NCI-H1105 (cell line): ENCODE measurements at regions not wholly inside any gene's neighbourhood (a gene's known extent, or its start where the extent isn't known, plus 50 kb on each side); places are given as distances from the start of the nearest gene placed in this dataset.

Experiments
- DNase-seq: peaks from one replicate; lab custom pipeline; 2025; lab: John Stamatoyannopoulos, UW

DNA sequence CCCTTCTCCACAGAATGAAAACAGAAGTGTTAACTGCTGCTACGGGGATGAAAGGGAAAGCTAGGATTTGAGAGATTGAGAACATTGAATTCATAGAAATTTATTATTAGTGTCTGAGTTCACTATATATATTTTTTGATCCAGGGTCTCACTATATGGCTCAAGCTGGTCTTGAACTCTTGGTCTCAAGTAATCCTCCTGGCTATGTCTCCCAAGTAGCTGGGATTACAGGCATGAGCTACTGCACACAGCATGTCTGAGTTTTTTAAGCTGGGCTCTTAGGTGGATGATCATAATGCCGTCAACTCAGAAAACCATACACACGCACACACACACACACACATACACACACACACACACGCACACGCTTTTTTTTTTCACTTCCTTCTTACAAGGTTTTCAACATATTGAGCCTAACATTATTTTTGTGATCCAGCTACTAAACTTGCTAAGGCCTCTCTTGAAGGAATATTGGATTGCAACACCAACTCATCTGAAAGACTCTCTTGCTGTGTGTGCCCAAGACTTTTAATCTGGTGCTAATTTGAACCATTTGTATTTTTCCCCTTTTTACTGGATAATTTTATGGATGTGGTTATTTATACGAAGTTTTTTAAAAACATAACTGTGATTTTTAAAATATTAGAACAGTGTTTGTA lies 1045.4 kb downstream of the DTWD2 start:
- no peak for DNase-seq

DNA sequence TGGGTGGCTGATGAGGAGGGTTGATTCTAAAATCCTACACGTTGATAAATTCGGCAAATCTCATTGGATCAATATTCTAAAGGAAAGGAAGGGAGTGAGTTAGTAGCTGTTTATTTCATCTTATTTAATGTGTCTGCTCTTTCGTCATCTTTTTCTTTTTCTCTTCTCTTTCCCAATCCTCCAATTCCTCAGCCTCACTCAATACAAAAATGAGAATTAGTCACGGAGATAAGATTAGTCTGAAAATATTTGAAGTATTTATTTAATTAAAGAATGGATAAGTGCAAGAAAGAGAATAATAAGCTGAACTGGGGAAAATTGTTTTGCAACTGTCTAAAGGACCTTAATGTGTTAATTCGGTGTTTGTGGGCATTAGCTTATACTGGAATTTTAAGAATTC lies 1095.1 kb downstream of the DTWD2 start:
- no peak for DNase-seq

DNA sequence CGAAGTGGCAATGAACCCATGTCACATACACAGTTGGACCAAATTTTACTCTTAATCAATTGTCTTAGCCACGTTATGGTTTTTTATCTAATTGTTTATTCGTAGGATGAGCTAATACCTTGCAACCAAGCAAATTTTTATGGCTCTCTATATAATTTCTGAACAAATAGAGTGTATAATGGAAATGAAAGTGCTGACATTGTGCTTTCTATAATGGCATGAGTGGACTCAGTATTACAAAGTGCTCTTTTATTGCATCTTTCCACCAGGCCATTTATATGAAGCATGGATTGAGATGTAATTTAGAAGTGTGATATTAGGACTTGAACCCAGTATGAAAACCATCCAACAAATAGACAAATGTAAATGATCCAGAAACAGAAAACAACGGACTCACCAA lies 1096.0 kb downstream of the DTWD2 start:
- DNase-seq: no peak

- no peak for DNase-seq
Measured at GRCh38 chr5:117889596-117889995, 1098.8 kb downstream of the DTWD2 start.

DNA sequence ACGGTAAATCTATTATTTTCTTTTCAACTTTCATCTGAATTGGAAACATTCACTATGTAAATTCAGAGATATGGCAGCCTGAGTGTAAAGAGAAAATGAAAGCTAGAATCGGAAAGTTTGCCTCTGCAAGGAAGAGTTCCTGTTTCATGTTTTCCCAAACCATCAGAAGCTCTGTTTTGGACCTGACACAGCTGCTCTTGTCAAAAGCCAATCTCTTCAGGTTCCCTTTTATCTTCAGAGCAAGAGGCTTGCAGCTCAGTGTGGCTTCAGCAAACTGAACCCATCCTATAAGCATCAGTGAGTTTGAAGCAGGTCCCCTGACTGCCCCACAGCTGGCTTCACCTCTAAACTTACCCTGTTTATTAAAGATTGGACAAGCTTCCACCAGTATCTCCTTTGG lies 1099.7 kb downstream of the DTWD2 start:
- no peak for DNase-seq

DNA sequence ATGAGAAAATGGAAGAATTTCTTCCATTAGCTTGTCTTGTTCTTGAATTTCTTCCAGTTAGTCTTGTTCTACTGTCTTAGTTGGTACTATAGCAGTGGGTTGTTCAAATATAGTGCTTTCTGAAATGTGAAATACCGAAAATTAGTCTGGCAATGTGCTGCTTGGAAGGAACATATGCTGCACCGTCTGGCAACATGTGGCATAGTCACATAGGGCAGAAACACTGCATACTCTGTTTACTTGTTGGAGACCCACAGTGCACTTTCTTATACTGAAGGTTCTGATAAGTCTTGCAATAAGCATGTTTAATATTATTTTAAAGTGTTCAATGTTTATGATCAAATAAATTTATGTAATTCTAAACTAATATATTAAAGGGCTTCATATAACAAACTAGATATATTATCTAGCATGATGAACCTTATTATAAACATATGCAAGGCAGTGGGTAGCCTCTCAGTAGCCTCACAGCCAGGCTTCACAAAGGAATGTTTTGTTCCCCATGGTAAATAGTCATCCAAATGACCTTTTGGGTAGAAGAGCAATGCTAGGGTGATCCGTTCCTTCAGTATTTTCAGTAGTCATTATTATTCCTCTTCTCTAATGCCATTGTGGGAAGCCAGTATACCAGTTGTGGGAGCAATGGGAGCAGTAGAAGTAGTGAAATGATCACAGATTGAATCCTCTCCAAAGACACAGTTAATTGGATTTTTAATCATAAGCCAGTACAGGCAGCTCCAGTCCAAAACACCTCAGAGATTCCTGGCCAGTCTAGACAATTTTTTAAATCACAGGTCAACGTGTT lies 1106.7 kb downstream of the DTWD2 start:
- DNase-seq: no peak

DNA sequence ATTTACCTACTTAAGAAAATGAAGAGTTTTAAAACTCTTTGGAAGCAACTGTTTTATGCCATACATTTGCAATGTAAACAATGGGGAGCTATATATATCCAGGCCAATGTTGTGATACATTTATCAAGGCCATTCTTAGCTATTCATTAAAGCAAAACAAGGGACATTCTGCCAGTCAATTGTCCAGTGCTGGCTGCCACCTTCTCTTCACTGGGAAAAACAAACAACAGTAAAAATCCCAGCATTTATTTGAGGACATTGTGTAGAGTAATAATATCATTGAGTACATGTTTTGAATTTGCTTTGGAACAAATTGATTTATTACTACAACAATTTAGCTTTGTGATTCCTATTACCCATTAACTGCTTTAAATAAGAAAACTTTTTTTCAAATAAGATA lies 1107.4 kb downstream of the DTWD2 start:
- no peak for DNase-seq

GRCh38 chr5:117877731-117878130 lies 1110.6 kb downstream of the DTWD2 start:
- DNase-seq: no peak

- DNase-seq: no peak
Measured at GRCh38 chr5:117872798-117873368, 1115.5 kb downstream of the DTWD2 start.

GRCh38 chr5:117869596-117869995 lies 1118.8 kb downstream of the DTWD2 start:
- no peak for DNase-seq

DNA sequence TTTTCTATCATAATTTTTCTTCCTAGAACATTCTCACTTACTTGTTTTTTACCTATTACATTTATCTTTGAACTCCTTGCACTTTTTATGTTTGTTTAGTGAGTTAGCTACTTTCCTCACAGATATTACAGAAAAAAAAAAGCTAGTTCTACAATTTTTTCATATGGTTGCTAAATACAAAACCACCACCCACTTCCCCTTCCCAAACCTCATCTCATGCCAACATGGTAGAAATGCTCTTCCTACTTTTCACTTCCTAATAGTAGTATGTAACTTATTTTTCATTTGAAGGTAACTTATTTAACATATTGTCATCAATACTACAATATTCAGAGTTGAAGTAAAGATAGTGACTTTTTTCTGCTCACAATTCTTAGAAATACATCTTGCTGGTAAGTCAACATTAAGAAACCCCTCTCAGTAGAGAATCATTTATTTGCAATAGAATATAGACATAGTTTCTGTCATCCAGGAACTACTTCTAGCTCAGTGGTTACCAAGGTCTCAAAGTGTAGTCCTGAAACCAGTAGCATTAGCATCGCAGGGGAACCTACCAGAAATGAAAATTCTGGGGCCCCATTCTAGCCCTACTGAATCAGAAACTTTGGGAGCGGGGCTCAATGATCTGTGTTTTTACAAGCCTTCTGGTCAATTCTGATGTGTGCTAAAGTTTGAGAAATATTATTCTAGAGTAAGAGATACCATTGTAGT lies 1124.6 kb downstream of the DTWD2 start:
- no peak for DNase-seq

DNA sequence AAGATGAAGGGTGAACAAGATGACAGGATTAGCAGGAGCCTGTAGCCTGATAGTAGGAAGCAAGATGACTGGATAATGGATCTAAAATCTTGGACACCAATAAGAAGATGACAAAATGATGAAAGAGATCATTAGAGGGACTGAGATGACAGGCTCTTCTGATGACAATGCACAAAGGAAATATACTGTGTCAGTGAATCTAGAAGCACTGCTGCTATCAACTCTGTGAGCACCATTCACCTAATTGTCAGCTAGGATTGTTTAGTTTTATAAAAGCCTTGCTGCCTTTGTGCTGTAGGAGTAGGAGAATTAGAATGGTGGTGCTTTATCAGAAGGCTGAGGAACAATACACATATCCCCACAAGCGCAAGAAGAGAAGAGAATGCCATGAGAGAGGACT lies 1127.8 kb downstream of the DTWD2 start:
- DNase-seq: no peak

GRCh38 chr5:117859176-117859575 lies 1129.2 kb downstream of the DTWD2 start:
- DNase-seq: no peak

DNA sequence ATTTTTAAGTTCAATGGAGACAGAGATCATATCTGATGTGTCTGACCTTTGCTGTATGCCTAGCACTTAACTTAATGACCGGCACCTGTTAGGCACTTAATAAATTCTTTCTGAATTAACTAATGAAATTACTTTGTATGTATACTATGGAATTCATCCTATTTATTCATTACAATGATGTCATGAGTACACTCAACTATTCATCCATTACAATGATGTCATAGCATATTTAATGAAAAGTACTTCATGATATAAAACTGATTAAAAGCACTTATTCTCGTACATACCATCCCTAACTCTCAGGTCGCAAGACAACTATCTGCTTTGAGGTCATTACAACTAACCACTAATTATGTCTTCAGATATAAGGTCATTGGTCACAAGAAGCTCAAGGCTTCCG lies 1131.6 kb downstream of the DTWD2 start:
- DNase-seq: no peak

DNA sequence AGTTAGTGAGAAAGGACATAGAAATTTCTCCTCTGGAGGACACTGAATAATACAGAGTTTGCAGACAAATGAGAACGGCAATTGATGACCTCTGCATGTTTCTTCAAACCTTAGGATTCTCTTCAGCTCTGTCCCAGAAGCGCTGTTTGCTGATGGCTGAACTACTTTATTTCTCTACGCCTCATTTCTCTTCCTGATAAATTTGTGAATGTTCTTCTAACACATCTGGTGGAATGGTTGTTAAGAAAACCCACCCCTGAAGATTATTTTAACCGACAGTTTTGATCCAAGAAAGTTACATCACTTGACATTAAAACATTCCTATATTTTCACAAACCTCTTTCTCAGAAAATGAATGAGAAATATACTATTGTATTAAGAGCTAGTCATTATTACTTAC lies 1150.6 kb downstream of the DTWD2 start:
- DNase-seq: no peak

DNA sequence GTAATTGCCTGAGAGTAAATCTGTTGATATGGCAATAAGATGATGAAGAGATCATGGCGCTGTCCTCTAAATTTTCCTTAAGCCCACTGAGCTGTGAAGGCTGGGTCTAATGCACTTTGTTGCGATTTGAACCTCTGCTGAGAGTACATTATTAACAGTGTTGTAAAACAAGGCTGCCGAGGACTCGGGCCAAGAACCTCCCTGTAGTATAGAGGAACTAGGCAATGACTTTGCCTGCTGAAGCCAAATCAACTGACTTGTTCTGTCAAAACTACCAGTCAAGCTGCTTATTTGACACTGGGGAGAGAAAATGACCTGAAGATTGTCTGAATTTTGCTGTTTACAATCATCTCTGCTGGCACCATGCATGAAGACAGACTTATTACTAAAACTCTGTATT lies 1154.7 kb downstream of the DTWD2 start:
- no peak for DNase-seq

- DNase-seq: no peak
Measured at GRCh38 chr5:117829646-117830045, 1158.7 kb downstream of the DTWD2 start.

DNA sequence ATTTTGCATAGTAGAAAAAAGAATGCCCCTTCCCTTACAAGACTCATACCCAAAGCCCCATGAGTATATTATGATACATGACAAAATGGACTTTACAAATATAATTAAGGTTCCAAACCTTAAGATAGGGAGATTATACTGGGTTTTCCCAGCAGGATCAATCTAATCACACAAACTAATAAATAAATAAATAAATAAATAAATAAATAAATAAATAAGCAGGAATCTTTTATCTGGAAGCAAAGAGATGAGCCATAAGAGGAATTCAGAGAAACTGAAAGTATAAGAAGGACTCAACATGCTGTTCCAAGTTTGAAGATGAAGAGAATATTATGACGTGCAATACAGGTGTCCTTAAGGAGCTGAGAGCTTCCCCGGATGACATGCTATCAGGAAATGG lies 1174.5 kb downstream of the DTWD2 start:
- no peak for DNase-seq

- DNase-seq: no peak
Measured at GRCh38 chr5:117812861-117813260, 1175.5 kb downstream of the DTWD2 start.

DNA sequence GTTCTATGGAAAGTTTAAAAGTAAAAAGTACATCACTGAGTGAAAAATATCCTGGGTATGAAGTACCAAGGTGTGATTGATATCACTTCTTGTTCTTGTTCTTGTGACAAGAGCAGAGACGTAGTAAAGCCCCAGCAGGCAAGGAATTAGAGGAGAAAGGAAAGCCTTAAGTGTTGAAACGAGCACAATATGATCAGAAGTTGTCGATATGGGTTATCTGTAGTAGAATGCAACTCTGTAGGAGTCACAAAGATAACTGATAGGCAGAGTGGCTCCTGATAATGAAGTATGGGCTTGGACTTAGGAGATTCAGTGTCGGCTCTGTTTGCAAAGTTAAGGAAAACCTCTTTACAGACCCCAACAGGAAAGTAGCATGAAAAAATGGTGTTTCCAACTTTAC lies 1179.1 kb downstream of the DTWD2 start:
- DNase-seq: no peak

GRCh38 chr5:117805058-117805457 lies 1183.3 kb downstream of the DTWD2 start:
- no peak for DNase-seq

- no peak for DNase-seq
Measured at GRCh38 chr5:117803533-117803932, 1184.8 kb downstream of the DTWD2 start.

DNA sequence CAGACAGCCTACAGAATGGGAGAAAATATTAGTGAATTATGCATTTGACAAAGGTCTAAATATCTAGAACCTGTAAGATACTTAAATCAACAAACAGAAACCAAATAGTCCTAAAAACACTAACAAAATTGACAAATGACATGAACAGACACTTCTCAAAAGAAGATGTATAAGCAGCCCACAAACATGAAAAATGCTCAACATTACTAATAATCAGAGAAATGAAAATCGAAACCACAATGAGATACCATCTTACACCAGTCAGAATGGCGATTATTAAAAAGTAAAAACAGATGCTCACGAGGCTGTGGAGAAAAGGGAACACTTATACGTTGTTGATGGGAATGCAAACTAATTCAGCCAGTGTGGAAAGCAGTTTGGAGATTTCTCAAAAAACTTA lies 1186.8 kb downstream of the DTWD2 start:
- no peak for DNase-seq
